Nephron progenitor cell (in vitro differentiated cells): ENCODE measurements at regions not wholly inside any gene's neighbourhood (a gene's known extent, or its start where the extent isn't known, plus 50 kb on each side); places are given as distances from the start of the nearest gene placed in this dataset.

Experiments used
- DNase-seq: peaks from one replicate; pipeline ENCODE4 v3.0.0; 2021
- H3K27ac Mint-ChIP-seq: 2 replicates; pipeline ENCODE4 v1.8.0; 2021; ENCODE audit warnings: mild to moderate bottlenecking, moderate library complexity, mixed read lengths
- H3K27me3 Mint-ChIP-seq: 2 replicates; pipeline ENCODE4 v1.8.0; 2021; ENCODE audit warnings: mild to moderate bottlenecking, low read depth, mixed read lengths; ENCODE audit not compliant: poor library complexity
- H3K36me3 Mint-ChIP-seq: 2 replicates; pipeline ENCODE4 v1.8.0; 2021; ENCODE audit warnings: low read depth, mixed read lengths
- H3K4me1 Mint-ChIP-seq: 2 replicates; pipeline ENCODE4 v1.8.0; 2021; ENCODE audit warnings: mixed read lengths
- H3K4me3 Mint-ChIP-seq: 2 replicates; pipeline ENCODE4 v1.8.0; 2021; ENCODE audit warnings: mild to moderate bottlenecking, moderate library complexity, mixed read lengths
- H3K9me3 Mint-ChIP-seq: 2 replicates; pipeline ENCODE4 v1.8.0; 2021; ENCODE audit warnings: mild to moderate bottlenecking, moderate library complexity, mixed read lengths
- CTCF ChIP-seq: fragments of 200-600 bp; sonication (generic); IDR thresholded peaks from 2 replicates; pipeline ENCODE4 v1.5.0; 2021; ENCODE audit warnings: antibody characterized with exemption

DNA sequence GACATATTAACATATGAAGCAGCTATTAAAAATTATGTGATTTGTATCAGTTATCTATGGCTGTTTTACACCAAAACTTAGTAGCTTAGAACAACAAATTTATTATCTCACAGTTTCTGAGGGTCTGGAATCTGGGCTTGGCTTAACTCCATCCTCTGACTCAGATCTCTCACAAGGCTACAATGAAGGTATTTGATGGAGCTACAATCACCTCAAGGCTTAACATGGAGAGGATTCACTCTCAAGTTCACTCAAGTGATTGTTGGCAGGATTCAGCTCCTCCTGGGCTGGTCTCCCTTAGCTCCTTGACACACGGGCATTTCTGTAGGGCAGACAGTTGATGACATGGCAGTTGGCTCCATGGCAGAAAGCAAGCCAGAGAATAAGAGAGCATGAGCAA is 133.0 kb upstream of the SLC14A2 start:
- H3K27me3 Mint-ChIP-seq, result no peaks in the 10 kb centered on the region
- H3K4me1 Mint-ChIP-seq, result peaks cover 12% of the 10 kb centered on the region
- H3K27ac Mint-ChIP-seq, result no peak overlapping the region
- DNase-seq, result no peak
- H3K36me3 Mint-ChIP-seq, result no peaks in the 10 kb centered on the region
- TF ChIP-seq CTCF, result no peak
- H3K9me3 Mint-ChIP-seq, result peaks cover 6% of the 10 kb centered on the region
- no peak overlapping the region for H3K4me3 Mint-ChIP-seq

DNA sequence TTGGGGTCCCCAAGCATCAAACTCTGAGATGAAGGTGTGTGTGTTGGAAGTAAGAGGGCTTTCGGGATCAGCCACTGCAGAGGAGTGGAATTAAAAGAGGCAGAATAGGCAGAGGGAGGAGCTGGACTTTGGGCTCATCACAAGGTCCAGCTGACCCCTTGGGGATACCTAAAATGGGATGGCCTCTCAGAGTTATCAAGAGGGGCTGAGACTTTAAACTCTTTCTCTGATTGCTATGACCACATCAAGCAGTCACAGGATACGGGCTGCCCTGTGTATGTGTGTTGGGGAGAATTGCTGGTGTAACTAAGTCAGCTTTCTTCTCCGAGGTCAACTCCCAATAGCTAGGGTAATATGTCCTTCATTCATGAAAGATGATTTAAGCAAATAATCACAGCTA is 127.7 kb upstream of the SLC14A2 start:
- H3K36me3 Mint-ChIP-seq, result no peaks in the 10 kb centered on the region

GRCh38 chr18:45488645-45489044 is 126.6 kb upstream of the SLC14A2 start:
- Mint-ChIP-seq H3K4me1 (no peaks in the 10 kb centered on the region), H3K9me3 (peaks cover 9% of the 10 kb centered on the region), H3K27me3 (peaks cover 5% of the 10 kb centered on the region), H3K27ac (no peak overlapping the region), H3K4me3 (no peak overlapping the region), H3K36me3 (no peaks in the 10 kb centered on the region)
- no peak for TF ChIP-seq CTCF
- DNase-seq, result no peak

More for the DNA sequence above, 127.7 kb upstream of the SLC14A2 start:
- H3K9me3 Mint-ChIP-seq, result peaks cover 9% of the 10 kb centered on the region
- H3K4me1 Mint-ChIP-seq, result no peaks in the 10 kb centered on the region
- H3K4me3 Mint-ChIP-seq, result no peak overlapping the region
- no peak overlapping the region for H3K27ac Mint-ChIP-seq
- TF ChIP-seq CTCF, result no peak
- peaks cover 5% of the 10 kb centered on the region for H3K27me3 Mint-ChIP-seq
- DNase-seq, result no peak

- DNase-seq, result no peak
- no peak for TF ChIP-seq CTCF
- H3K4me3 Mint-ChIP-seq, result no peak overlapping the region
- H3K27ac Mint-ChIP-seq, result no peak overlapping the region
- peaks cover 3% of the 10 kb centered on the region for H3K9me3 Mint-ChIP-seq
- H3K27me3 Mint-ChIP-seq, result peaks cover 13% of the 10 kb centered on the region
- peaks cover 16% of the 10 kb centered on the region for H3K4me1 Mint-ChIP-seq
- H3K36me3 Mint-ChIP-seq, result no peaks in the 10 kb centered on the region
Observed at GRCh38 chr18:45493830-45494229, 121.4 kb upstream of the SLC14A2 start.

DNA sequence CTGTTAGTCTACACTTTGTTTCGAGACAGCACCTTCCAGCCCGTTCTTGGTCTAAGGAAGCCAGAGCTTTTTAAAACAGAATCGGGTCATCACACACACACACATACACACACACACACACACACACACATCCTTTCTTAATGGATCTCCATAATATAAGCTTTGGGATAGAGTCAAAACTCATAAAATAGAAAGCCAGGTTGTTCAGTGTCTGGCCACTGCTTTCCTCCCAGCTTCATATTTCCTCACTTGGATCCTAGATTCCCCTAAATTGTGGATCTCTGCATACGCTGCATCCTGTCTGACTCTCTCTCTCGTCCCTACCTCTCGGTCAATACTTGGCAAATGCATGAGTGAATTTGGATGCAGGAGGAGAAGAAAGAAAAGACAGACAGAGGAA is 120.5 kb upstream of the SLC14A2 start:
- no peaks in the 10 kb centered on the region for H3K36me3 Mint-ChIP-seq
- no peak for TF ChIP-seq CTCF
- H3K4me3 Mint-ChIP-seq, result no peak overlapping the region
- DNase-seq, result no peak
- peaks cover 18% of the 10 kb centered on the region for H3K4me1 Mint-ChIP-seq
- H3K27me3 Mint-ChIP-seq, result peaks cover 13% of the 10 kb centered on the region
- no peak overlapping the region for H3K27ac Mint-ChIP-seq
- peaks cover 3% of the 10 kb centered on the region for H3K9me3 Mint-ChIP-seq

GRCh38 chr18:45496741-45497140 is 118.5 kb upstream of the SLC14A2 start:
- Mint-ChIP-seq H3K27ac (no peak overlapping the region), H3K4me3 (no peak overlapping the region), H3K27me3 (peaks cover 13% of the 10 kb centered on the region), H3K9me3 (peaks cover 3% of the 10 kb centered on the region), H3K4me1 (peaks cover 18% of the 10 kb centered on the region), H3K36me3 (no peaks in the 10 kb centered on the region)
- no peak for TF ChIP-seq CTCF
- DNase-seq, result no peak
